ENCODE measurements at regions not wholly inside any gene's neighbourhood (a gene's known extent, or its start where the extent isn't known, plus 50 kb on each side); places are given as distances from the start of the nearest gene placed in this dataset.

DNA sequence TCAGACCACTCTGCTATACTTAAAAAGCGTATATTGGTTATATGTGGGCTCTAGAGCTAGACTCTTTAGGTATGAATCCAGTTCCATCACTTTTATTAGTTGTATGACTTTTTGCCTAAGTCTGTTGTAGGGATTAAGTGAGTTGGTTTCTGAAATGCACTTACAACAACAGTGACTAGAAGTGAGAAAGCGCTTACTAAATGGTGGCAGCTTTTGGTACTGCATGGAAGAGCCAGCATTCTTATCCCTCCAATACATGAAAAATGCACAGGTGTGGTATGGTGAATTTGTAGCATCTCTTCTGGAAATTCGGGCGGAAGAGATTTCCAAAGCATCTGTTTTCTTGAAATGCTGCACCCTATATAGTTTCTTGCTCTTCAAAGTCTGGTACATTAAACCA is 117.1 kb downstream of the SPANXA1 start:
- TF ChIP-seq, protein P1, sequence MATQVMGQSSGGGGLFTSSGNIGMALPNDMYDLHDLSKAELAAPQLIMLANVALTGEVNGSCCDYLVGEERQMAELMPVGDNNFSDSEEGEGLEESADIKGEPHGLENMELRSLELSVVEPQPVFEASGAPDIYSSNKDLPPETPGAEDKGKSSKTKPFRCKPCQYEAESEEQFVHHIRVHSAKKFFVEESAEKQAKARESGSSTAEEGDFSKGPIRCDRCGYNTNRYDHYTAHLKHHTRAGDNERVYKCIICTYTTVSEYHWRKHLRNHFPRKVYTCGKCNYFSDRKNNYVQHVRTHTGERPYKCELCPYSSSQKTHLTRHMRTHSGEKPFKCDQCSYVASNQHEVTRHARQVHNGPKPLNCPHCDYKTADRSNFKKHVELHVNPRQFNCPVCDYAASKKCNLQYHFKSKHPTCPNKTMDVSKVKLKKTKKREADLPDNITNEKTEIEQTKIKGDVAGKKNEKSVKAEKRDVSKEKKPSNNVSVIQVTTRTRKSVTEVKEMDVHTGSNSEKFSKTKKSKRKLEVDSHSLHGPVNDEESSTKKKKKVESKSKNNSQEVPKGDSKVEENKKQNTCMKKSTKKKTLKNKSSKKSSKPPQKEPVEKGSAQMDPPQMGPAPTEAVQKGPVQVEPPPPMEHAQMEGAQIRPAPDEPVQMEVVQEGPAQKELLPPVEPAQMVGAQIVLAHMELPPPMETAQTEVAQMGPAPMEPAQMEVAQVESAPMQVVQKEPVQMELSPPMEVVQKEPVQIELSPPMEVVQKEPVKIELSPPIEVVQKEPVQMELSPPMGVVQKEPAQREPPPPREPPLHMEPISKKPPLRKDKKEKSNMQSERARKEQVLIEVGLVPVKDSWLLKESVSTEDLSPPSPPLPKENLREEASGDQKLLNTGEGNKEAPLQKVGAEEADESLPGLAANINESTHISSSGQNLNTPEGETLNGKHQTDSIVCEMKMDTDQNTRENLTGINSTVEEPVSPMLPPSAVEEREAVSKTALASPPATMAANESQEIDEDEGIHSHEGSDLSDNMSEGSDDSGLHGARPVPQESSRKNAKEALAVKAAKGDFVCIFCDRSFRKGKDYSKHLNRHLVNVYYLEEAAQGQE (IDR thresholded peaks at IDR 0.05): no peak
- TF ChIP-seq, protein P2, sequence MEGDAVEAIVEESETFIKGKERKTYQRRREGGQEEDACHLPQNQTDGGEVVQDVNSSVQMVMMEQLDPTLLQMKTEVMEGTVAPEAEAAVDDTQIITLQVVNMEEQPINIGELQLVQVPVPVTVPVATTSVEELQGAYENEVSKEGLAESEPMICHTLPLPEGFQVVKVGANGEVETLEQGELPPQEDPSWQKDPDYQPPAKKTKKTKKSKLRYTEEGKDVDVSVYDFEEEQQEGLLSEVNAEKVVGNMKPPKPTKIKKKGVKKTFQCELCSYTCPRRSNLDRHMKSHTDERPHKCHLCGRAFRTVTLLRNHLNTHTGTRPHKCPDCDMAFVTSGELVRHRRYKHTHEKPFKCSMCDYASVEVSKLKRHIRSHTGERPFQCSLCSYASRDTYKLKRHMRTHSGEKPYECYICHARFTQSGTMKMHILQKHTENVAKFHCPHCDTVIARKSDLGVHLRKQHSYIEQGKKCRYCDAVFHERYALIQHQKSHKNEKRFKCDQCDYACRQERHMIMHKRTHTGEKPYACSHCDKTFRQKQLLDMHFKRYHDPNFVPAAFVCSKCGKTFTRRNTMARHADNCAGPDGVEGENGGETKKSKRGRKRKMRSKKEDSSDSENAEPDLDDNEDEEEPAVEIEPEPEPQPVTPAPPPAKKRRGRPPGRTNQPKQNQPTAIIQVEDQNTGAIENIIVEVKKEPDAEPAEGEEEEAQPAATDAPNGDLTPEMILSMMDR (IDR thresholded peaks at IDR 0.05; ENCODE audit: low read depth, low read length, missing input control): no peak
- TF ChIP-seq FOXA1 (IDR thresholded peaks at IDR 0.05): no peak
- no peak for TF ChIP-seq TAF1 (conservative IDR thresholded peaks at IDR 0.05)
- TF ChIP-seq, protein P3, sequence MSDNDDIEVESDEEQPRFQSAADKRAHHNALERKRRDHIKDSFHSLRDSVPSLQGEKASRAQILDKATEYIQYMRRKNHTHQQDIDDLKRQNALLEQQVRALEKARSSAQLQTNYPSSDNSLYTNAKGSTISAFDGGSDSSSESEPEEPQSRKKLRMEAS (IDR thresholded peaks at IDR 0.05): no peak
- TF ChIP-seq EGR1 (IDR thresholded peaks at IDR 0.05; ENCODE audit: low read depth in 2 of 2): no peak
- TF ChIP-seq JUND (IDR thresholded peaks at IDR 0.05): no peak
- TF ChIP-seq NR2F2 (IDR thresholded peaks at IDR 0.05): no peak
- TF ChIP-seq, protein P4, sequence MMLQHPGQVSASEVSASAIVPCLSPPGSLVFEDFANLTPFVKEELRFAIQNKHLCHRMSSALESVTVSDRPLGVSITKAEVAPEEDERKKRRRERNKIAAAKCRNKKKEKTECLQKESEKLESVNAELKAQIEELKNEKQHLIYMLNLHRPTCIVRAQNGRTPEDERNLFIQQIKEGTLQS (IDR thresholded peaks at IDR 0.05): no peak
- no peak for TF ChIP-seq YY1 (IDR thresholded peaks at IDR 0.05)
- TF ChIP-seq, protein P5, sequence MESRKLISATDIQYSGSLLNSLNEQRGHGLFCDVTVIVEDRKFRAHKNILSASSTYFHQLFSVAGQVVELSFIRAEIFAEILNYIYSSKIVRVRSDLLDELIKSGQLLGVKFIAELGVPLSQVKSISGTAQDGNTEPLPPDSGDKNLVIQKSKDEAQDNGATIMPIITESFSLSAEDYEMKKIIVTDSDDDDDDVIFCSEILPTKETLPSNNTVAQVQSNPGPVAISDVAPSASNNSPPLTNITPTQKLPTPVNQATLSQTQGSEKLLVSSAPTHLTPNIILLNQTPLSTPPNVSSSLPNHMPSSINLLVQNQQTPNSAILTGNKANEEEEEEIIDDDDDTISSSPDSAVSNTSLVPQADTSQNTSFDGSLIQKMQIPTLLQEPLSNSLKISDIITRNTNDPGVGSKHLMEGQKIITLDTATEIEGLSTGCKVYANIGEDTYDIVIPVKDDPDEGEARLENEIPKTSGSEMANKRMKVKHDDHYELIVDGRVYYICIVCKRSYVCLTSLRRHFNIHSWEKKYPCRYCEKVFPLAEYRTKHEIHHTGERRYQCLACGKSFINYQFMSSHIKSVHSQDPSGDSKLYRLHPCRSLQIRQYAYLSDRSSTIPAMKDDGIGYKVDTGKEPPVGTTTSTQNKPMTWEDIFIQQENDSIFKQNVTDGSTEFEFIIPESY (IDR thresholded peaks at IDR 0.05): no peak
- no peak for TF ChIP-seq FOXA2 (IDR thresholded peaks at IDR 0.05)
- no peak for TF ChIP-seq GABPA (IDR thresholded peaks at IDR 0.05 in 1 of 2, conservative IDR thresholded peaks at IDR 0.05 in 1 of 2)

Measured in liver (tissue), 3 donors.